ENCODE measurements at regions not wholly inside any gene's neighbourhood (a gene's known extent, or its start where the extent isn't known, plus 50 kb on each side); places are given as distances from the start of the nearest gene placed in this dataset.
"Not testable (repeated sequence)": the region's sequence is repeated elsewhere in the genome, so short reads cannot be mapped to it uniquely, and the experiment has no call there.

DNA sequence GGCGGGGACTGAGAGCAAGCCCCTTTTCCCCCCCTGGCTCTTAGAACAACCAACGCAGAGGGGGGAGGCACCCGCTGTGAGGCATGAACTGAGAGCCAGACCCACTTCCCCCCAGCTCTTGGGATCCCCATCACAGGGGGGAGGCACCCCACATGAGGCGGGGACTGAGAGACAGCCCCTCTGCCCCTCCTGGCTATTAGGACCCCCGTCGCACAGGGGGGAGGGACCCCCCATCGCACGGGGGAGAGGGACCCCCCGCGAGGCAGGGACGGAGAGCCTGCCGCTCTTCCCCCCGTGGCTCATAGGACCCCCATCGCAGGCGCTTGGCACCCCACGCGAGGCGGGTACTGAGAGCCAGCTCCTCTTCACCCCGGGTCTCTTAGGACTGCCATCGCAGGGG is 195.8 kb upstream of the PZP start:
- Histone ChIP-seq H2AFZ (ENCODE audit: low read length) (no peak overlapping the region), H3K79me2 (ENCODE audit: insufficient read depth, low read length) (no peaks in the 10 kb centered on the region), H3K9me2 (replicated peaks; ENCODE audit: low read depth, low read length) (no peaks in the 10 kb centered on the region), H3K9ac (ENCODE audit: low read depth, low read length, poor library complexity, severe bottlenecking) (no peak overlapping the region), H3K27me3 (ENCODE audit: insufficient read depth, low read length, poor library complexity, severe bottlenecking) (no peaks in the 10 kb centered on the region), H4K20me1 (ENCODE audit: insufficient read depth, low read length, poor library complexity, severe bottlenecking) (no peaks in the 10 kb centered on the region), H3K9me3 (ENCODE audit: insufficient read depth, low read depth, low read length) (no peaks in the 10 kb centered on the region), H3K4me3 (ENCODE audit: low read length, poor library complexity, severe bottlenecking) (no peak overlapping the region), H3K36me3 (ENCODE audit: insufficient read depth, low read length) (no peaks in the 10 kb centered on the region), H3K4me2 (ENCODE audit: low read depth, low read length, poor library complexity, severe bottlenecking) (no peak overlapping the region), H3K4me1 (ENCODE audit: insufficient read depth, low read length, poor library complexity, severe bottlenecking) (no peaks in the 10 kb centered on the region), H3F3A (ENCODE audit: low read depth) (no peaks in the 10 kb centered on the region)
- TF ChIP-seq, protein P1, sequence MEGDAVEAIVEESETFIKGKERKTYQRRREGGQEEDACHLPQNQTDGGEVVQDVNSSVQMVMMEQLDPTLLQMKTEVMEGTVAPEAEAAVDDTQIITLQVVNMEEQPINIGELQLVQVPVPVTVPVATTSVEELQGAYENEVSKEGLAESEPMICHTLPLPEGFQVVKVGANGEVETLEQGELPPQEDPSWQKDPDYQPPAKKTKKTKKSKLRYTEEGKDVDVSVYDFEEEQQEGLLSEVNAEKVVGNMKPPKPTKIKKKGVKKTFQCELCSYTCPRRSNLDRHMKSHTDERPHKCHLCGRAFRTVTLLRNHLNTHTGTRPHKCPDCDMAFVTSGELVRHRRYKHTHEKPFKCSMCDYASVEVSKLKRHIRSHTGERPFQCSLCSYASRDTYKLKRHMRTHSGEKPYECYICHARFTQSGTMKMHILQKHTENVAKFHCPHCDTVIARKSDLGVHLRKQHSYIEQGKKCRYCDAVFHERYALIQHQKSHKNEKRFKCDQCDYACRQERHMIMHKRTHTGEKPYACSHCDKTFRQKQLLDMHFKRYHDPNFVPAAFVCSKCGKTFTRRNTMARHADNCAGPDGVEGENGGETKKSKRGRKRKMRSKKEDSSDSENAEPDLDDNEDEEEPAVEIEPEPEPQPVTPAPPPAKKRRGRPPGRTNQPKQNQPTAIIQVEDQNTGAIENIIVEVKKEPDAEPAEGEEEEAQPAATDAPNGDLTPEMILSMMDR (conservative IDR thresholded peaks at IDR 0.05; ENCODE audit: low read length): no peak
- TF ChIP-seq EZH2phosphoT487 (IDR thresholded peaks at IDR 0.05; ENCODE audit: borderline replicate concordance): no peak

DNA sequence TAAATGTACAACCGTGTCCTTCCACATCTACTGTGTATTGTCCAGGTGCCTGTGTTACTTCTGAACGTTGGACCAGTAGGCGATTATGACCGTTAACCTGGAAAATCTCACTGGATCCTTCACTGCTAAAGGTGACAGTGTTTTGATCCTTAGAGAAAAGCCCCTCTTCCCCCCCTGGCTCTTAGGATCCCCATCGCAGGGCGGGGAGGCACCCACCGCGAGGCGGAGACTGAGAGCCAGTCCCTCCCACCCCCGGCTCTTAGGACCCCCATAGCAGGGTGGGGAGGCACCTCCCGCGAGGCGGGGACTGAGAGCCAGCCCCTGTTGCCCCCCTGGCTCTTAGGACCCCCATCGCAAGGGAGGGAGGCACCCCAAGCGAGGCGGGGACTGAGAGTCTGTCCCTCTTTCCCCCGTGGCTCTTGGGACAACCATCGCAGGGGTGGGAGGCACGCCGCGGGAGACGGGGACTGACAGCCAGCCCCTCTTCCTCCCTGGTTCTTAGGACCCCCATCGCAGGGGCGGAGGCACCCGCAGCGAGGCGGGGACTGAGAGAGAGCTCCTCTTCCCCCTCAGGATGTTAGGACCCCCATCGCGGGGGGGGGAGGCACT is 194.3 kb upstream of the PZP start:
- H3K9me2 ChIP-seq (replicated peaks; ENCODE audit: low read depth, low read length); H3K4me3 ChIP-seq (ENCODE audit: low read length, poor library complexity, severe bottlenecking); H4K20me1 ChIP-seq (ENCODE audit: insufficient read depth, low read length, poor library complexity, severe bottlenecking); H3K79me2 ChIP-seq (ENCODE audit: insufficient read depth, low read length); H2AFZ ChIP-seq (ENCODE audit: low read length); H3F3A ChIP-seq (ENCODE audit: low read depth); H3K4me2 ChIP-seq (ENCODE audit: low read depth, low read length, poor library complexity, severe bottlenecking); H3K4me1 ChIP-seq (ENCODE audit: insufficient read depth, low read length, poor library complexity, severe bottlenecking); H3K9me3 ChIP-seq (ENCODE audit: insufficient read depth, low read depth, low read length); H3K27me3 ChIP-seq (ENCODE audit: insufficient read depth, low read length, poor library complexity, severe bottlenecking); H3K36me3 ChIP-seq (ENCODE audit: insufficient read depth, low read length); H3K9ac ChIP-seq (ENCODE audit: low read depth, low read length, poor library complexity, severe bottlenecking): not testable (repeated sequence)

DNA sequence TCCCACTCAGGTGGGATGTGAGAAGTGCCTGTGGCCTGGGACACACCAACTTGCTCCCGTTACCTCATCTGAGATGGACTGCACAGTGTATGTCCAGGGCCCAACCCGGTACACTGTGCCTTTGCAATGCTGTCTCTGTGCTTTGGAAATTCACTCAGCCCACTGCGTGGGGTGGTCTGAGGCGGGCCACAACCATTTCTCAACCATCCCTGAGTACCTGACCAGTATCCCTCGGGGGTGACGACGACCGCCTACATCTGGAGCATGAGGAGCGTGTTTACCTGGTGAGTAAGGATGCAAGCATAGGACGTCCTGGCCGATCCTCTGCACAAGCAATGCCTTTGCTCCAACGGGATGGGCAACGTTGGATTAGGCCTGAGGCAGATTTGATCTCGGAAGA is 188.2 kb upstream of the PZP start:
- H3K4me3 ChIP-seq (ENCODE audit: low read length, poor library complexity, severe bottlenecking); H3K36me3 ChIP-seq (ENCODE audit: insufficient read depth, low read length); H3K27me3 ChIP-seq (ENCODE audit: insufficient read depth, low read length, poor library complexity, severe bottlenecking); H4K20me1 ChIP-seq (ENCODE audit: insufficient read depth, low read length, poor library complexity, severe bottlenecking); H3F3A ChIP-seq (ENCODE audit: low read depth); H2AFZ ChIP-seq (ENCODE audit: low read length); H3K9ac ChIP-seq (ENCODE audit: low read depth, low read length, poor library complexity, severe bottlenecking); H3K79me2 ChIP-seq (ENCODE audit: insufficient read depth, low read length); H3K9me3 ChIP-seq (ENCODE audit: insufficient read depth, low read depth, low read length); H3K9me2 ChIP-seq (replicated peaks; ENCODE audit: low read depth, low read length); H3K4me2 ChIP-seq (ENCODE audit: low read depth, low read length, poor library complexity, severe bottlenecking): not testable (repeated sequence)
- H3K4me1 ChIP-seq (ENCODE audit: insufficient read depth, low read length, poor library complexity, severe bottlenecking): peaks cover 13% of the 10 kb centered on the region

DNA sequence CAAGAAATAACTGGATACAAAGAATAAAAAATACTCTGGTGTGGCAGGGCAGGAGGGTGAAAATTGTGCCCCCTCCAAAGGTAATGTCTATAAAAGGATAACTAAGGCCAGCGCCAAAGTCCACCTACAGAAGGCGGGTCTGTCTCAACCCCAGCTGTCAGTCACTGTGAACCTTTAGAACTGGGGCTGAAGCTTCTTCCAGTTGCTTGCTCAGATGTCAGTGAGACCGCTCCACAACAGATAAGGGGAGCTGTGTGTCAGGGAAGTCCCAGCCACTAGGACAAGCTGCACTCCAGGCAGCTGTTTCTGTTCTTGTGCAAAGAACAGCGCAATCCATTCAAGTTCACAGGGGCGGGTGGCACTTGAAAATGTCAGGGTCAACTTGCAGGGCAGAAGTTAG is 187.0 kb upstream of the PZP start:
- not testable (repeated sequence) for H3K9ac ChIP-seq (ENCODE audit: low read depth, low read length, poor library complexity, severe bottlenecking); H3K9me3 ChIP-seq (ENCODE audit: insufficient read depth, low read depth, low read length); H3F3A ChIP-seq (ENCODE audit: low read depth); H3K4me3 ChIP-seq (ENCODE audit: low read length, poor library complexity, severe bottlenecking); H3K79me2 ChIP-seq (ENCODE audit: insufficient read depth, low read length); H3K36me3 ChIP-seq (ENCODE audit: insufficient read depth, low read length); H3K27me3 ChIP-seq (ENCODE audit: insufficient read depth, low read length, poor library complexity, severe bottlenecking); H2AFZ ChIP-seq (ENCODE audit: low read length); H4K20me1 ChIP-seq (ENCODE audit: insufficient read depth, low read length, poor library complexity, severe bottlenecking); H3K9me2 ChIP-seq (replicated peaks; ENCODE audit: low read depth, low read length); H3K4me2 ChIP-seq (ENCODE audit: low read depth, low read length, poor library complexity, severe bottlenecking)
- peaks cover 13% of the 10 kb centered on the region for H3K4me1 ChIP-seq (ENCODE audit: insufficient read depth, low read length, poor library complexity, severe bottlenecking)

DNA sequence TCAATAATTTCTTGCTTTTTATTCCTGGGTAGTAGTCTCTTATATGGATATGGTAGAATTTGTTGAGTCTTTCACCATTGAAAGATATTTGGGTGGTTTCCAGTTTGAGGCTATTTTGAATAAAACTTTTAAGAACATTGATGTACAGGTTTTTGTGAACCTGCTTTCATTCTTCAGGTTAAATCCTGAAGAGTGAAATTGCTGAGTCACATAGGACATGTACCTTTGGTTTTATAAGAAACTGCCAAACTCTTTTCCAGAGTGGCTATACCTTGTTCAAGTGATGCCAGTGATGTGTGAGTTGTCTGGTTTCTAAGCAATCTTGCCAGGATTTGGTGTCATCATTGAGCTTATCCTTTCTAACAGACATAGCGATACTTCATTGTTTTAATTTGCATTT is 184.6 kb upstream of the PZP start:
- TF ChIP-seq EZH2phosphoT487 (IDR thresholded peaks at IDR 0.05; ENCODE audit: borderline replicate concordance): no peak
- TF ChIP-seq, protein P1 (conservative IDR thresholded peaks at IDR 0.05; ENCODE audit: low read length): no peak
- no peaks in the 10 kb centered on the region for H3K9me2 ChIP-seq (replicated peaks; ENCODE audit: low read depth, low read length)
- no peak overlapping the region for H3K4me3 ChIP-seq (ENCODE audit: low read length, poor library complexity, severe bottlenecking)
- no peaks in the 10 kb centered on the region for H3K27me3 ChIP-seq (ENCODE audit: insufficient read depth, low read length, poor library complexity, severe bottlenecking)
- peaks cover 14% of the 10 kb centered on the region for H3K4me1 ChIP-seq (ENCODE audit: insufficient read depth, low read length, poor library complexity, severe bottlenecking)
- H3K79me2 ChIP-seq (ENCODE audit: insufficient read depth, low read length): no peaks in the 10 kb centered on the region
- no peaks in the 10 kb centered on the region for H3K9me3 ChIP-seq (ENCODE audit: insufficient read depth, low read depth, low read length)
- H2AFZ ChIP-seq (ENCODE audit: low read length): no peak overlapping the region
- H3F3A ChIP-seq (ENCODE audit: low read depth): no peaks in the 10 kb centered on the region
- H3K9ac ChIP-seq (ENCODE audit: low read depth, low read length, poor library complexity, severe bottlenecking): no peak overlapping the region
- H3K4me2 ChIP-seq (ENCODE audit: low read depth, low read length, poor library complexity, severe bottlenecking): no peak overlapping the region
- H3K36me3 ChIP-seq (ENCODE audit: insufficient read depth, low read length): peaks cover 3% of the 10 kb centered on the region; the same call in 1 of the 2 replicates
- no peaks in the 10 kb centered on the region for H4K20me1 ChIP-seq (ENCODE audit: insufficient read depth, low read length, poor library complexity, severe bottlenecking)

Measured in Loucy (cell line).